ENCODE measurements at regions not wholly inside any gene's neighbourhood (a gene's known extent, or its start where the extent isn't known, plus 50 kb on each side); places are given as distances from the start of the nearest gene placed in this dataset.

GRCh38 chr7:52406808-52407207, 628.6 kb upstream of the POM121L12 start:
- H2BK15ac ChIP-seq (ENCODE audit: low read depth, low read length), result no peak overlapping the region
- H3K4me2 ChIP-seq (ENCODE audit: low read depth, low read length), result no peak overlapping the region
- H3K4me1 ChIP-seq (ENCODE audit: control insufficient read depth, insufficient read depth, low read length), result no peaks in the 10 kb centered on the region
- no peak overlapping the region for H2BK5ac ChIP-seq (ENCODE audit: low read depth, low read length, poor library complexity, severe bottlenecking)
- H3K9ac ChIP-seq (ENCODE audit: low read depth, low read length), result no peak overlapping the region
- no peaks in the 10 kb centered on the region for H3K9me1 ChIP-seq (ENCODE audit: insufficient read depth, low read length)
- no peak for TF ChIP-seq RFX5 (IDR thresholded peaks at IDR 0.05; ENCODE audit: low read depth, low read length)
- no peak for TF ChIP-seq RAD21 (IDR thresholded peaks at IDR 0.05; ENCODE audit: low read length)
- TF ChIP-seq MAFK (IDR thresholded peaks at IDR 0.05; ENCODE audit: low read depth, low read length), result no peak
- no peak for TF ChIP-seq MXI1 (IDR thresholded peaks at IDR 0.05; ENCODE audit: borderline replicate concordance, low read depth, low read length)
- TF ChIP-seq CTCF (conservative IDR thresholded peaks at IDR 0.05; ENCODE audit: low read depth, low read length), result no peak
- no peak for TF ChIP-seq FOS (IDR thresholded peaks at IDR 0.05; ENCODE audit: low read depth, low read length)
- TF ChIP-seq RCOR1 (IDR thresholded peaks at IDR 0.05; ENCODE audit: insufficient replicate concordance, low read length), result no peak
- TF ChIP-seq BHLHE40 (IDR thresholded peaks at IDR 0.05; ENCODE audit: low read depth, low read length), result no peak
- TF ChIP-seq USF2 (IDR thresholded peaks at IDR 0.05; ENCODE audit: low read depth, low read length), result no peak
- no peak for TF ChIP-seq POLR2A (IDR thresholded peaks at IDR 0.05; ENCODE audit: low read depth, low read length)
- no peak for TF ChIP-seq CEBPB (IDR thresholded peaks at IDR 0.05; ENCODE audit: low read depth, low read length)
- no peak for TF ChIP-seq NFE2L2 (IDR thresholded peaks at IDR 0.05; ENCODE audit: low read depth, low read length)
- no peak for TF ChIP-seq SMC3 (IDR thresholded peaks at IDR 0.05; ENCODE audit: low read depth, low read length)
- no peak for TF ChIP-seq MAZ (IDR thresholded peaks at IDR 0.05; ENCODE audit: borderline replicate concordance, low read depth, low read length)
- no peak for TF ChIP-seq CHD1 (IDR thresholded peaks at IDR 0.05; ENCODE audit: low read depth, low read length)
- TF ChIP-seq ELK1 (IDR thresholded peaks at IDR 0.05; ENCODE audit: borderline replicate concordance, low read depth, low read length), result no peak
- H3K4me3 ChIP-seq (ENCODE audit: insufficient read depth, low read depth, low read length), result no peak overlapping the region
- no peak overlapping the region for H3K27ac ChIP-seq (ENCODE audit: insufficient read depth, low read length)
- no peaks in the 10 kb centered on the region for H3K79me1 ChIP-seq (ENCODE audit: low read depth in 1 of 2, low read length in 2 of 2)
- H2BK120ac ChIP-seq (ENCODE audit: low read depth, low read length), result no peak overlapping the region
- no peak overlapping the region for H4K5ac ChIP-seq (ENCODE audit: low read depth, low read length)
- H3K14ac ChIP-seq (replicated peaks; ENCODE audit: low read depth, low read length), result no peak overlapping the region
- H3K18ac ChIP-seq (ENCODE audit: low read depth, low read length), result no peak overlapping the region
- ATAC-seq (ENCODE audit: low read depth), result no peak
- H2AK9ac ChIP-seq (replicated peaks; ENCODE audit: low read depth, low read length, poor library complexity), result no peak overlapping the region
- H2AK5ac ChIP-seq (ENCODE audit: low read depth, low read length), result no peak overlapping the region
- in situ Hi-C loops (cut with MboI; ENCODE audit: low sequenced_read_pairs), result no loop called here
- no peak overlapping the region for H4K91ac ChIP-seq (ENCODE audit: insufficient read depth, low read depth, low read length)
- no peak overlapping the region for H3K23ac ChIP-seq (ENCODE audit: low read depth, low read length)
- no peak overlapping the region for H4K8ac ChIP-seq (ENCODE audit: low read depth in 2 of 2, low read length in 2 of 2)
- H3K56ac ChIP-seq (ENCODE audit: extremely low read depth, insufficient read depth, low read length), result no peak overlapping the region
- no peaks in the 10 kb centered on the region for H4K20me1 ChIP-seq (ENCODE audit: insufficient read depth, low read length)
- DNase-seq, result no peak
- H2AFZ ChIP-seq (replicated peaks; ENCODE audit: low read length, poor library complexity), result no peak overlapping the region
- POLR2A ChIA-PET (ENCODE audit: unreplicated experiment), result no interaction called here
- H3K9me3 ChIP-seq (ENCODE audit: control insufficient read depth, insufficient read depth, low read length), result peaks cover 6% of the 10 kb centered on the region; the same call in 1 of the 2 replicates
- CTCF ChIA-PET, result no interaction called here
- dilution Hi-C loops (cut with HindIII; ENCODE audit: low sequenced_read_pairs, unreplicated experiment), result no loop called here
- intact Hi-C loops (cut with micrococcal nuclease), result no loop called here
- no peaks in the 10 kb centered on the region for H3K36me3 ChIP-seq (ENCODE audit: control insufficient read depth, insufficient read depth, low read length)
- H2BK20ac ChIP-seq (ENCODE audit: low read depth, low read length), result no peak overlapping the region
- WGBS, 2 experiments (ENCODE audit: extremely low coverage in 2 of 2, insufficient read length in 1 of 2), result no CpG with 5 or more reads among the region's 6 CpGs
- H3K4ac ChIP-seq (ENCODE audit: low read depth, low read length), result no peak overlapping the region
- BruUV-seq (replicated peaks), result no TSS peak
- no peaks in the 10 kb centered on the region for H3K27me3 ChIP-seq (ENCODE audit: control insufficient read depth, insufficient read depth, low read length)
